HG03521 (cell line): ENCODE measurements at regions not wholly inside any gene's neighbourhood (a gene's known extent, or its start where the extent isn't known, plus 50 kb on each side); places are given as distances from the start of the nearest gene placed in this dataset.
A peak's percentile ranks its signal among the peaks of the same experiment; 100 is the strongest.
"Not testable (repeated sequence)": the region's sequence is repeated elsewhere in the genome, so short reads cannot be mapped to it uniquely, and the experiment has no call there.

ENCODE experiments used
- ATAC-seq: cut with Tn5 transposase; IDR thresholded peaks from one replicate; pipeline ENCODE4 v1.9.1; 2021; ENCODE audit warnings: mild to moderate bottlenecking, moderate library complexity; ENCODE audit not compliant: unreplicated experiment

- no peak for ATAC-seq
Observed at GRCh38 chr3:107142786-107143575, 234.3 kb upstream of the CCDC54 start.

- ATAC-seq, result no peak
Observed at GRCh38 chr3:107150675-107151074, 226.6 kb upstream of the CCDC54 start.

GRCh38 chr3:107153981-107154380 lies 223.3 kb upstream of the CCDC54 start:
- no peak for ATAC-seq

- ATAC-seq, result no peak
Observed at GRCh38 chr3:107172411-107172810, 204.8 kb upstream of the CCDC54 start.

DNA sequence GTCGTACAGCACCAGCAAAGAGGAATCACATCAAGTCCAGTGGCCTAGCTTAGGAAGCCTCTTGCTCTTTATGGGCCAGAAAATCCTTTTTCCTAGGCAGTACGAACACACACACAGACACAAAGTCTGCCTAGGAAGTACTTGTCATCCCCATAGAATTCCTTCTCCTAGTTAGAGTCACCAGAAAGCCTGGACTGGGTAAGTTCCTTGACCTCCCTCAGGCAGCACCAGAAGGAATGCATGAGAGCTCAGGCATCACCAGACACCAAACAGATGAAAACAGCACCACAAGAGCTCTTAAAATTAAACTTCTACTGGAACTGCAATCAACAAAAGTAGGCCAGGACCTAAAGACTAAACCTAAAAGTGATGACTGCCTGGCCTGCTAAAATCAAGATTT lies 192.9 kb upstream of the CCDC54 start:
- no peak for ATAC-seq

- no peak for ATAC-seq
Observed at GRCh38 chr3:107188262-107188661, 189.0 kb upstream of the CCDC54 start.

DNA sequence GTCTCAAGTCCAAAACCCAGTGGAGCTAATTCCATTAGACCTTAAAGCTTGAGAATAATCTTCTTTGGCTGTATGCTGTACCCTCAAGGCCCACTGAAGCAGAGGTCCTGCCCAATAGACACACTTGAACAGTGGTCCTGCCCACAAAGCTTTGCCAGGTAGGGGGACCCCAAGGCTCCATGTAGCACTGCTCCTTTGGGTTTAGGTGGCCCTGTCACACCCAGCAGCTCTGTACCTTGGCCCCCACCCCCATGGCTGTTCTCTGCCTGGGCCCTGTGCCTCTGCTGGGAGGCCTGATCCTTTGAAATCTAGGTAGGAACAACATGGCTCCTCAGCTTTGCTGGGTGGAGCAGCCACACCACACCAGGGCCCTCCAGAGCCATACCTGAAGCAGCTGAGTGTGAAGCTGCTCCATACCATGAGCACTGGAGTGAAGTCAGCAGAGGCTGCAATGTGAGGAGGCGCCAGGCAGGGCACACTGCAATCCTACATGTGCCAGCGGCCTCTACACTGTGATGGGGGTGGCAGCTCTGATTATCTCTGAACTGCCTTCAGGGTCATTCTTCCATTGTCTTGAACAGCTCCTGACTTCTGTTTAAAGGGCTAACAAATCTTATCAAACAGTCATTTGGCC lies 188.0 kb upstream of the CCDC54 start:
- no peak for ATAC-seq

DNA sequence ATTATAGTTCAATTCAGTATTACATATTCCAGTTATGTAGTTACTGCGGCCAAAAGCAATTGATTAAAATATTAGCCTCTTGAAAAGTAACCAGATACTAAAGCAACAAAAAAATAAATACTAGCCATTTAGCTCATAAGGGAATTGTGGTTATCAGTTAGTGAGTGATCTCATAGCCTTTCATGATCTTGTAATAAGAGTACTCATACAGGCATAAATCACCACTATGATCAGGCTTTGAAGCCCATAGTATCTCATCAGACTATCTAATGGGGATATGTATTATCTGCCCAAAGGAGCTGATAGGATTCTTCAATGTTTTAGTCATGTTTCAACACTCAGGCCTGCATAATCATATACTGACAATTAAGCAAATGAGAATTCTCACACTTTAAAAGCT lies 184.1 kb upstream of the CCDC54 start:
- ATAC-seq, result no peak

- no peak for ATAC-seq
Observed at GRCh38 chr3:107198581-107199181, 178.6 kb upstream of the CCDC54 start.

DNA sequence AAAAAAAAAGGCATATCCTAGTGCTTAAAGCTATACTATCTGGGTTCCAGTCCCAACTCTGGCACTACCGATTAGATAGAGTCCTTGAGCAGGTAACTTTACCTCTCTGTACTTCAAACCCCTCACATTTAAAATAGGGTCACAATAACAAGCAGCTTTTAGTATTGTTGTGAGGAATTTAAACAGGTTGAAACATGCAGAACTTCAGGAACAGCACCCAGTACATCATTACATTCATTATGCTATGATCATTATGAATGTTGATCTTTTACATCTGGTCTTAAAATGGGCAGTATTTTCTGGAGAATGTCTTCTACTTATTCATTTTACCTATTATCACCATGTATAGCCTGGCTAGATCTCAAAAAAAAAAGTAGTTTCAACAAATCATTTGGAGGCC lies 176.1 kb upstream of the CCDC54 start:
- no peak for ATAC-seq

DNA sequence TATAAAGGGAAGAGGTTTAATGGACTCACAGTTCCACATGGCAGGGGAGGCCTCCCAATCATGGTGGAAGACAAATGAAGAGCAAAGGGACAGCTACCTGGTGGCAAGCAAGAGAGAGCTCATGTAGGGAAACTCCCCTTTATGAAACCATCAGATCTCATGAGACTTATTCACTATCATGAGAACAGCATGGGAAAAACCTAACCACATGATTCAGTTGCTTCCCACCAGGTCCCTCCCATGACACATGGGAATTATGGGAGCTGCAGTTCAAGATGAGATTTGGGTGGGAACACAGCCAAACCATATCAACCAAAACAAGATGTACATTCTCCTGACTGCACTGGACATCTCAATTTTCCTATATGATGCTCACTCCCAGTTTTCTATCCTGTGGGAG lies 174.4 kb upstream of the CCDC54 start:
- not testable (repeated sequence) for ATAC-seq

GRCh38 chr3:107204121-107204520 lies 173.1 kb upstream of the CCDC54 start:
- ATAC-seq, result no peak

- ATAC-seq, result no peak
Observed at GRCh38 chr3:107205358-107205757, 171.9 kb upstream of the CCDC54 start.

- peak; percentile 54 for ATAC-seq
Observed at GRCh38 chr3:107206141-107206540, 171.1 kb upstream of the CCDC54 start.

DNA sequence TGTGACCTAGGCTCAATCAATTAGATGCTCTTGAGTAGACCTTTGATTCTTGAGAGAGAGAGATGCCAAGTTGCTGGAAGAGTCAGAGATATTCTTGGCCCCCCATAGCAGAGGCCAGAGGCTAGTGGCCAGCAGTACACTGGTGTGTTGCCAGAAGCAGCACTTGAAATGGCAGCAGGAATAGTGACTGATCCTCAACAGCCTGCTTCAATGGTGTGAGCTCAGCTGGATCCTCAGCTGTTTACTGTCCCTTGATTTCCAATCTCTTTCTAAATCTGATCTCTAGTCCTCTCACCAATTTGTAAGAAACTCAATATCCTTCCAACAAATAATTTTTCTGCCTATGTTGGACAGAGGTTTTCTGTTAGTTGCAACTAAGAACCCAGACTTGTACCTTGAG lies 170.3 kb upstream of the CCDC54 start:
- ATAC-seq, result no peak

- no peak for ATAC-seq
Observed at GRCh38 chr3:107208100-107208499, 169.1 kb upstream of the CCDC54 start.

- ATAC-seq, result no peak
Observed at GRCh38 chr3:107208796-107209195, 168.4 kb upstream of the CCDC54 start.

GRCh38 chr3:107209302-107209990 lies 167.8 kb upstream of the CCDC54 start:
- no peak for ATAC-seq

DNA sequence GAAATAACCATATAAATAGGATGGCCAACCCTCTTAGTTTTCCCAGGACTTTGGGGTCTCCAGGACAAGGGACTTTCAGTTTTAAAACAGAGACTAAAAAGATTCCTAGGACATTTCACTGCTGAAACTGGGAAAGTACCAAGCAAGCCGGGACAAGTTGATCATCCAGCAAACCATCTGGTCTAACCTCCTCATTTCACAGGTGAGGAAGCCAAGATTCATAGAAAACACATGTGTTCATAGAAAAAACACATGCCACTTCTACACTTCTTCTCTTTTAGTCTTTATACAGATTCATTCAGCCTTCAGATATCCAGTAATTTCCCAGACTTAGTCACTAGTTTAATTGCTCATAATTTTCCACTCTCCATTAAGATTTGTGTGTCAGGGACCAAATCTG lies 165.6 kb upstream of the CCDC54 start:
- no peak for ATAC-seq

DNA sequence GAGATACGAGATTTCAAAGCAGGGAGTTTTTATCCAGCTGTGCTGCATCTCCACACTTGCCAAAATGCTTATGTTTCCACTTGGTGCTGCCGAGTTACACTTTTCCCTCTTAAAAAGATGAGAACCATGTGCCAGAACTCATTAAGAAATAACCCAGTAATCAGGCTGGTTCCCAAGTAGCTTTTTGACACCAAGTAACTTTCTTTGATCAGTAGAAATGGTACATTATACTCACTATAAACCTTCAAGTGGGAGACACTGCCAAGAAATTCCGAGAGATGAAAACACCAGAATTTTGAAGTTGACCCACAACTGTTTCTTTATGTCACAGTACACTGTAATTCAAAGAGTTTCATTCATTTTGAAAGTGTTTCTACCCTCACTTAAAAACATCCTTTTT lies 164.6 kb upstream of the CCDC54 start:
- no peak for ATAC-seq

- ATAC-seq, result no peak
Observed at GRCh38 chr3:107213044-107213669, 164.1 kb upstream of the CCDC54 start.
